ENCODE measurements at regions not wholly inside any gene's neighbourhood (a gene's known extent, or its start where the extent isn't known, plus 50 kb on each side); places are given as distances from the start of the nearest gene placed in this dataset.

- no peak for TF ChIP-seq POLR2A (IDR thresholded peaks at IDR 0.05; ENCODE audit: low read length)
- TF ChIP-seq GATA1 (IDR thresholded peaks at IDR 0.05; ENCODE audit: low read depth, low read length) = no peak
Observed at GRCh38 chr4:181822005-181822375, 421.2 kb upstream of the TENM3 start.

Measured in erythroblast (primary cell).